ENCODE measurements at regions not wholly inside any gene's neighbourhood (a gene's known extent, or its start where the extent isn't known, plus 50 kb on each side); places are given as distances from the start of the nearest gene placed in this dataset.
A peak's percentile ranks its signal among the peaks of the same experiment; 100 is the strongest.

GRCh38 chr1:222331340-222331739, 216.6 kb downstream of the HHIPL2 start:
- WGBS, 2 experiments (ENCODE audit: insufficient coverage in 1 of 2, insufficient read length in 1 of 2), result 84 to 88% methylated on average over 1 of the region's 1 CpG
- Histone ChIP-seq H3K4me3 (ENCODE audit: low read length) (no peak overlapping the region), H3K27me3 (ENCODE audit: control insufficient read depth, insufficient read depth, low read length, poor library complexity, severe bottlenecking) (no peaks in the 10 kb centered on the region), H3K4me1 (ENCODE audit: control insufficient read depth, insufficient read depth, low read length) (peaks cover 4% of the 10 kb centered on the region), H3K36me3 (ENCODE audit: control insufficient read depth, insufficient read depth, low read length) (no peaks in the 10 kb centered on the region), H3K27ac (ENCODE audit: low read depth, low read length) (no peak overlapping the region), H3K9ac (ENCODE audit: extremely low read depth, low read length, poor library complexity, severe bottlenecking) (no peak overlapping the region), H3K9me3 (ENCODE audit: control insufficient read depth, low read length) (peaks cover 27% of the 10 kb centered on the region)
- TF ChIP-seq CTCF (conservative IDR thresholded peaks at IDR 0.05), result no peak
- Mint-ChIP-seq H3K9me3 (peaks cover 5% of the 10 kb centered on the region), H3K4me1 (peaks cover 6% of the 10 kb centered on the region), H3K27me3 (ENCODE audit: insufficient read depth) (no peaks in the 10 kb centered on the region), H3K36me3 (ENCODE audit: low read depth) (no peaks in the 10 kb centered on the region), H3K27ac (no peak overlapping the region), H3K4me3 (no peak overlapping the region)
- no peak for DNase-seq

GRCh38 chr1:222329493-222330045, 218.3 kb downstream of the HHIPL2 start:
- peak; percentile 38 for TF ChIP-seq CTCF (conservative IDR thresholded peaks at IDR 0.05)
- Histone ChIP-seq H3K4me1 (ENCODE audit: control insufficient read depth, insufficient read depth, low read length) (peaks cover 4% of the 10 kb centered on the region), H3K36me3 (ENCODE audit: control insufficient read depth, insufficient read depth, low read length) (no peaks in the 10 kb centered on the region), H3K9ac (ENCODE audit: extremely low read depth, low read length, poor library complexity, severe bottlenecking) (no peak overlapping the region), H3K4me3 (ENCODE audit: low read length) (no peak overlapping the region), H3K9me3 (ENCODE audit: control insufficient read depth, low read length) (peaks cover 26% of the 10 kb centered on the region), H3K27me3 (ENCODE audit: control insufficient read depth, insufficient read depth, low read length, poor library complexity, severe bottlenecking) (no peaks in the 10 kb centered on the region), H3K27ac (ENCODE audit: low read depth, low read length) (no peak overlapping the region)
- Mint-ChIP-seq H3K27ac (no peak overlapping the region), H3K9me3 (no peaks in the 10 kb centered on the region), H3K36me3 (ENCODE audit: low read depth) (no peaks in the 10 kb centered on the region), H3K27me3 (ENCODE audit: insufficient read depth) (no peaks in the 10 kb centered on the region), H3K4me1 (no peaks in the 10 kb centered on the region), H3K4me3 (no peak overlapping the region)
- DNase-seq, result no peak
- WGBS, 2 experiments (ENCODE audit: insufficient coverage in 1 of 2, insufficient read length in 1 of 2), result 88% methylated on average over 2 to 3 of the region's 3 CpGs

GRCh38 chr1:222326710-222327036, 221.2 kb downstream of the HHIPL2 start:
- peaks cover 8% of the 10 kb centered on the region for H3K9me3 ChIP-seq (ENCODE audit: control insufficient read depth, low read length)
- DNase-seq, result no peak
- no peaks in the 10 kb centered on the region for H3K36me3 Mint-ChIP-seq (ENCODE audit: low read depth)
- no peaks in the 10 kb centered on the region for H3K36me3 ChIP-seq (ENCODE audit: control insufficient read depth, insufficient read depth, low read length)
- no peak for TF ChIP-seq CTCF (conservative IDR thresholded peaks at IDR 0.05)
- no peak overlapping the region for H3K4me3 Mint-ChIP-seq
- H3K4me3 ChIP-seq (ENCODE audit: low read length), result no peak overlapping the region
- H3K27me3 ChIP-seq (ENCODE audit: control insufficient read depth, insufficient read depth, low read length, poor library complexity, severe bottlenecking), result no peaks in the 10 kb centered on the region
- H3K4me1 ChIP-seq (ENCODE audit: control insufficient read depth, insufficient read depth, low read length), result no peaks in the 10 kb centered on the region
- no peak overlapping the region for H3K27ac Mint-ChIP-seq
- H3K9me3 Mint-ChIP-seq, result no peaks in the 10 kb centered on the region
- no peaks in the 10 kb centered on the region for H3K27me3 Mint-ChIP-seq (ENCODE audit: insufficient read depth)
- no peak overlapping the region for H3K27ac ChIP-seq (ENCODE audit: low read depth, low read length)
- H3K4me1 Mint-ChIP-seq, result no peaks in the 10 kb centered on the region
- no peak overlapping the region for H3K9ac ChIP-seq (ENCODE audit: extremely low read depth, low read length, poor library complexity, severe bottlenecking)
